ENCODE measurements at regions not wholly inside any gene's neighbourhood (a gene's known extent, or its start where the extent isn't known, plus 50 kb on each side); places are given as distances from the start of the nearest gene placed in this dataset.

DNA sequence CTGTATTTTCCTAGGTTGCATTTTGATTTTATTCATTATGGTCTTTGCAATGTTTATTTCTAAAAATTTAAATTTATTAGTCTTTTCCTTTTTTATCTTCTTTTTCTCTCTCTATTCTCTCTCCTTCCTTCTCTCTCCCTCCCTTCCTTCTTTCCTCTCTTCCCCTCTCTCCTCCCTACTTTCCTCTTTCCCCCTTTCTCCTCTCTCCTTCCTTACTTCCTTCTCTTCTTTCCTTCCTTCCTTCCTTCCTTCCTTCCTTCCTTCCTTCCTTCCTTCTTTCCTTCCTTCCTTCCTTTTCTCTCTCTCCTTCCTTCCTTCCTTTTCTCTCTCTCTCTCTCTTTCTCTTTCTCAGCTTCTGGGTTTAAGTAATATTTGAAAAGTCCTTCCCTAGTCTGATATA is 72.8 kb upstream of the RASGRF1 start:
- TF ChIP-seq, protein P1, sequence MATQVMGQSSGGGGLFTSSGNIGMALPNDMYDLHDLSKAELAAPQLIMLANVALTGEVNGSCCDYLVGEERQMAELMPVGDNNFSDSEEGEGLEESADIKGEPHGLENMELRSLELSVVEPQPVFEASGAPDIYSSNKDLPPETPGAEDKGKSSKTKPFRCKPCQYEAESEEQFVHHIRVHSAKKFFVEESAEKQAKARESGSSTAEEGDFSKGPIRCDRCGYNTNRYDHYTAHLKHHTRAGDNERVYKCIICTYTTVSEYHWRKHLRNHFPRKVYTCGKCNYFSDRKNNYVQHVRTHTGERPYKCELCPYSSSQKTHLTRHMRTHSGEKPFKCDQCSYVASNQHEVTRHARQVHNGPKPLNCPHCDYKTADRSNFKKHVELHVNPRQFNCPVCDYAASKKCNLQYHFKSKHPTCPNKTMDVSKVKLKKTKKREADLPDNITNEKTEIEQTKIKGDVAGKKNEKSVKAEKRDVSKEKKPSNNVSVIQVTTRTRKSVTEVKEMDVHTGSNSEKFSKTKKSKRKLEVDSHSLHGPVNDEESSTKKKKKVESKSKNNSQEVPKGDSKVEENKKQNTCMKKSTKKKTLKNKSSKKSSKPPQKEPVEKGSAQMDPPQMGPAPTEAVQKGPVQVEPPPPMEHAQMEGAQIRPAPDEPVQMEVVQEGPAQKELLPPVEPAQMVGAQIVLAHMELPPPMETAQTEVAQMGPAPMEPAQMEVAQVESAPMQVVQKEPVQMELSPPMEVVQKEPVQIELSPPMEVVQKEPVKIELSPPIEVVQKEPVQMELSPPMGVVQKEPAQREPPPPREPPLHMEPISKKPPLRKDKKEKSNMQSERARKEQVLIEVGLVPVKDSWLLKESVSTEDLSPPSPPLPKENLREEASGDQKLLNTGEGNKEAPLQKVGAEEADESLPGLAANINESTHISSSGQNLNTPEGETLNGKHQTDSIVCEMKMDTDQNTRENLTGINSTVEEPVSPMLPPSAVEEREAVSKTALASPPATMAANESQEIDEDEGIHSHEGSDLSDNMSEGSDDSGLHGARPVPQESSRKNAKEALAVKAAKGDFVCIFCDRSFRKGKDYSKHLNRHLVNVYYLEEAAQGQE (IDR thresholded peaks at IDR 0.05; ENCODE audit: unreplicated experiment) = no peak
- TF ChIP-seq EZH2 (IDR thresholded peaks at IDR 0.05; ENCODE audit: low read depth, unreplicated experiment) = no peak
- TF ChIP-seq, protein P2, sequence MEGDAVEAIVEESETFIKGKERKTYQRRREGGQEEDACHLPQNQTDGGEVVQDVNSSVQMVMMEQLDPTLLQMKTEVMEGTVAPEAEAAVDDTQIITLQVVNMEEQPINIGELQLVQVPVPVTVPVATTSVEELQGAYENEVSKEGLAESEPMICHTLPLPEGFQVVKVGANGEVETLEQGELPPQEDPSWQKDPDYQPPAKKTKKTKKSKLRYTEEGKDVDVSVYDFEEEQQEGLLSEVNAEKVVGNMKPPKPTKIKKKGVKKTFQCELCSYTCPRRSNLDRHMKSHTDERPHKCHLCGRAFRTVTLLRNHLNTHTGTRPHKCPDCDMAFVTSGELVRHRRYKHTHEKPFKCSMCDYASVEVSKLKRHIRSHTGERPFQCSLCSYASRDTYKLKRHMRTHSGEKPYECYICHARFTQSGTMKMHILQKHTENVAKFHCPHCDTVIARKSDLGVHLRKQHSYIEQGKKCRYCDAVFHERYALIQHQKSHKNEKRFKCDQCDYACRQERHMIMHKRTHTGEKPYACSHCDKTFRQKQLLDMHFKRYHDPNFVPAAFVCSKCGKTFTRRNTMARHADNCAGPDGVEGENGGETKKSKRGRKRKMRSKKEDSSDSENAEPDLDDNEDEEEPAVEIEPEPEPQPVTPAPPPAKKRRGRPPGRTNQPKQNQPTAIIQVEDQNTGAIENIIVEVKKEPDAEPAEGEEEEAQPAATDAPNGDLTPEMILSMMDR (conservative IDR thresholded peaks at IDR 0.05; ENCODE audit: low read depth in 2 of 2) = no peak
- TF ChIP-seq EZH2phosphoT487 (IDR thresholded peaks at IDR 0.05; ENCODE audit: unreplicated experiment) = no peak
- TF ChIP-seq, protein P3, sequence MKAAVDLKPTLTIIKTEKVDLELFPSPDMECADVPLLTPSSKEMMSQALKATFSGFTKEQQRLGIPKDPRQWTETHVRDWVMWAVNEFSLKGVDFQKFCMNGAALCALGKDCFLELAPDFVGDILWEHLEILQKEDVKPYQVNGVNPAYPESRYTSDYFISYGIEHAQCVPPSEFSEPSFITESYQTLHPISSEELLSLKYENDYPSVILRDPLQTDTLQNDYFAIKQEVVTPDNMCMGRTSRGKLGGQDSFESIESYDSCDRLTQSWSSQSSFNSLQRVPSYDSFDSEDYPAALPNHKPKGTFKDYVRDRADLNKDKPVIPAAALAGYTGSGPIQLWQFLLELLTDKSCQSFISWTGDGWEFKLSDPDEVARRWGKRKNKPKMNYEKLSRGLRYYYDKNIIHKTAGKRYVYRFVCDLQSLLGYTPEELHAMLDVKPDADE (IDR thresholded peaks at IDR 0.05) = no peak
